Amniotic epithelial cell (primary cell): ENCODE measurements at regions not wholly inside any gene's neighbourhood (a gene's known extent, or its start where the extent isn't known, plus 50 kb on each side); places are given as distances from the start of the nearest gene placed in this dataset.

Experiments used
- DNase-seq: peaks from one replicate; pipeline ENCODE4 v3.0.0-alpha.2; 2010; ENCODE audit warnings: low read depth

GRCh38 chr12:75725521-75726111, 214.2 kb upstream of the KRR1 start:
- peak; percentile 47 for DNase-seq

- DNase-seq: peak; percentile 24
Measured at GRCh38 chr12:75724928-75725312, 213.5 kb upstream of the KRR1 start.

- DNase-seq: no peak
Measured at GRCh38 chr12:75724307-75724927, 213.0 kb upstream of the KRR1 start.

- peak; percentile 73 for DNase-seq
Measured at GRCh38 chr12:75722714-75723200, 211.3 kb upstream of the KRR1 start.

GRCh38 chr12:75721796-75722195, 210.4 kb upstream of the KRR1 start:
- DNase-seq: peak; percentile 23

GRCh38 chr12:75720812-75721641, 209.6 kb upstream of the KRR1 start:
- DNase-seq: no peak

- DNase-seq: no peak
Measured at GRCh38 chr12:75717902-75718301, 206.5 kb upstream of the KRR1 start.

GRCh38 chr12:75716291-75717025, 205.0 kb upstream of the KRR1 start:
- DNase-seq: no peak

GRCh38 chr12:75715682-75716081, 204.3 kb upstream of the KRR1 start:
- no peak for DNase-seq

GRCh38 chr12:75715323-75715644, 203.9 kb upstream of the KRR1 start:
- DNase-seq: no peak

- peak; percentile 83 for DNase-seq
Measured at GRCh38 chr12:75714462-75715322, 203.3 kb upstream of the KRR1 start.

GRCh38 chr12:75713434-75713833, 202.0 kb upstream of the KRR1 start:
- no peak for DNase-seq

GRCh38 chr12:75712223-75712622, 200.8 kb upstream of the KRR1 start:
- no peak for DNase-seq

- DNase-seq: no peak
Measured at GRCh38 chr12:75711271-75711670, 199.9 kb upstream of the KRR1 start.

GRCh38 chr12:75710361-75711069, 199.1 kb upstream of the KRR1 start:
- no peak for DNase-seq

- DNase-seq: no peak
Measured at GRCh38 chr12:75709503-75709902, 198.1 kb upstream of the KRR1 start.

- DNase-seq: no peak
Measured at GRCh38 chr12:75708802-75709201, 197.4 kb upstream of the KRR1 start.

GRCh38 chr12:75707983-75708382, 196.6 kb upstream of the KRR1 start:
- DNase-seq: no peak

GRCh38 chr12:75706786-75707605, 195.6 kb upstream of the KRR1 start:
- peak; percentile 73 for DNase-seq
